ENCODE measurements at regions not wholly inside any gene's neighbourhood (a gene's known extent, or its start where the extent isn't known, plus 50 kb on each side); places are given as distances from the start of the nearest gene placed in this dataset.
"Not testable (repeated sequence)": the region's sequence is repeated elsewhere in the genome, so short reads cannot be mapped to it uniquely, and the experiment has no call there.

DNA sequence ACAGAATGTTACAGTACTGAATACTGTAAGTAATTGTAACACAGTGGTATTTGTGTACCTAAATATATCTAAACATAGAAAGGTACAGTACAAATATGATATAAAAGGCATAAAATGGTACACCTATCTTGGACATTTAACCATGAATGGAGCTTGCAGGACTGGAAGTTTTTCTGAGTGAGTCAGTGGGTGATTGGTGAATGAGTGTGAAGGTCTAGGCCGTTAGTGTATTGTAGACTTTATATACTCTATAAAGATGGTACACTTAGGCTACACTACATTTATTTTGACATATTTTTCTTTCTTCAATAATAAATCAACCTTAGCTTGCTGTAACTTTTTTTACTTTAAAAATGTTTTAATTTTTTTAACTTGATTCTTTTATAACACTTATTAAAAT, 422.5 kb upstream of the FSTL5 start:
- DNase-seq, result no peak

DNA sequence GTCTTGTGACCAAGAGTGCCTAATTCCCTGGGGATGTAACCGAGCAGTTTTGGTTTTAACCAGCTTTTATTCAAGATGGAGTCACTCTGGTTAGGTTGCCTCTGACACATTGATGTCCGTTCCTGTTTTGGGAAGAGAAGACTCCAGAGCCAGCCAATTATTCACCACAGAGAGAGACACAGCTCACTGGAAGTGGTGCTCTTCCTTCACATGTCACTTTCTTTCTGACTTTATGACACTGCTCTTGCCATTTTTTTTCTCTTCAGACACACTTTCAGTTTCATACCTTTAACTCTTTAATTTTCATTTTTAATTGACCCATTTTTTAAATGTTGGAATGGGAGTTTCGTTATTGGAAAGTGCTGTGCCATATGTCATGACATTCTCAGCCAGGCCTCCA, 418.4 kb upstream of the FSTL5 start:
- DNase-seq, result no peak

DNA sequence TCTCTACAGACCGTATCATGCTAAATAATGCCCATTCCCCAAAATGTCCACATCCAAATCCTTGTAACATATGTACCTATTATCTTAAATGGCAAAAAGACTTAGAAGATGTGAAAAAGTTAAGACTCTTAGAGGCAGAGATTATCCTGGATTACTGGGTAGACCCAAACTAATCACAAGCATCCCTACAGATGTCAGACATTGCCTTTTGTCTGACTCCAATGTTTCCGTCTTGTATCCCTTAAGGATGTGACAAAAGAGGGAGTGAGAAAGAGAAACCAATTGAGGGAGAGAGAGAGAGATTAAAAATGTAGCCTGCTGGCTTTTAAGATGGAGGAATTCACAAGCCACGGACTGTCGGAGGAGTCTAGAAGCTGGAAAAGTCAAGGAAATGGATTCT, 401.9 kb upstream of the FSTL5 start:
- DNase-seq, result no peak

DNA sequence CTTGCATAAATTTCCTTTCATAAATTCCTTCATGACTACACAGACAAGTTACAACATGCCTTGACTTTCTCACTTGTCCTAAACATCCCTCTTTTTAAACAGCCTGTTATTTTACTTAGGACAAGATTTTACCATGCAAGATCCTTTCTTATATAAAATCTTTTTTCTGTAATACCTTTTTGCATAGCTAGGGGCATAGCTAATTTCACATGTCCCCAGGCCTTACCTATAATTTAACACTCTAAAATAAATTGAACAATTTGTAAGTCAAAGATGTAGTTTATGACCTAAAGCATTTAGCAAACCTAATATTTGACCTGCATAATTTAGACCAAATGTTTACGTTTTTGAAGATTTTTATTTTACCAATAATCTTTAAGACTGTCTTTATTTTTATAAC, 396.3 kb upstream of the FSTL5 start:
- DNase-seq, result no peak

DNA sequence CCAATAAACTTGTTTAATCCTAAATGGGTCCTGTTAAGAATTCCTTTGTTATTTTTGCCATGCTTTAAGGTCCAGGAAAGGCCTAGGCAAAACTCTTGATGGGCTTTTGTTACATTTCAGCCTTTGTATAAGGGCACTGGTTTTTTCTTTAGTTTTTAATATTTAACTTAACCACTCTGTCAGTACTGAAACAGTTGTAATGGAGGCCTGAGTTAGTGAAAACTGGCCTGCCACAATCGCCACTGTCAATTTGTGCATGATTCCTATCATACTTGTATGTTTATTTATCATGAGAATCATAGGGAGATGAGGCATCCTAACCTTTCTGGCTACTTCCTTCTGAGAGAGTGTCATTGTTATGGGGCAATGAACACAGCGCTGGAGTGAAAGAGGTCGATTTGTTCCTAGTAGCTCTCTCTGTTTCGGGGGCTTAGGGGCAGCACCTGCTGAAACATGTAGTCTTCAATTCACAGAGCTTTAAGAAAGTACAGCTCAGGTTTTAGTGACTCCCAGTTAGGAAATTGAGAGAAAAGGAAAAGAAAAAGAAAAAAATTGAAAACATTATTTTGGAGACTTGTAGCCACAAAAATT, 393.8 kb upstream of the FSTL5 start:
- no peak for DNase-seq

DNA sequence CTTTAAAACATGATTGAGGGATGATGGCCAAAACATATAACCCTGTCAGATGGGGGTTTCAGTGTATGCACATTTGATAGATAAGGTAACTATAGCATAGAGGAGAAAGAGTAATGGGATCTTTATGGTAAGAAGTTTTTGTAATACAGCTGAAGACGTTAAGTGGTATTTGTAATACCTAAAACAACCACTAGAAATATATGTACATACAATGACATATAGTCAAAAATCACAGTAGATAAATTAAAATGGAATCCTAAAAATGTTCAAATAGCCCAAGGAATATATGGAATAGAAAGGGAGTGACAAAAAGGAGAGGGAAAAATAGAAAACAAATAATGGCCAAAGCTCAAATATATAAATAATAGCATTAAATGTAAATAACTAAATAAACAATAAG, 371.3 kb upstream of the FSTL5 start:
- DNase-seq, result no peak

DNA sequence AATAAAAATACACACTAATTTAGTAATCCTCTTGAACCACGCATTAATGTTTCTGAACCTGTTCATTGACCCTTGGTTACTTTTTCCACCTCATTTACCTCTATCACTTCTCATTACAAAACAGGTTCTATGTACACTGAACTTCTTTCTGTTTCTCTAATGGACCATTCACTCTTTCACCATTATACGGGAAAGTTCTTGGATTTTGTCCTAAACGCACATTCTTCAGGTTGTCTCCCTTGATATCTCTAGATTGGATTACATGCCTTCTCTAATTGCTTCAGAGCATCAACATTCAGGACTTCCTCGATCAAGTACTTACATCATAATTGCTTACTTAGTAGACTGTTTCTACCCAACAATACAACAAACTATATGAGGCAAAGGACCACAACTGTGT, 359.4 kb upstream of the FSTL5 start:
- DNase-seq, result no peak

DNA sequence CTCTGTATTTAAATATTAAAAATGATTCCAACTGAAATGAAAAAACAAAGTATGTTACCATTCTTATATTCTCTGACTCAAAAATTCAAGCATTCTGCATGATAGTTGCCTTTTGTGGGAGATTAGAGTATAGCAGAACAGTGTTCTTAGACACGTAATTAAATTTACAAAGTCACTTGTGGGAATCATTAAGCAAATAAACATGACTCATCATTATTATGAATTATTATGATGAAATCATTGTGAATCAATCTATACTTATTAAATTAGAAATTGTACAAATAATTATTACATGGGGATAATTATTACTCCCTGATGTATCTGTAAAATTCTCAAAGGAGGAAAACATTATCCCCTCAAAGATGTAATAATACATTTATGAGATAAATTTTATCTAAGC, 358.9 kb upstream of the FSTL5 start:
- DNase-seq, result no peak

DNA sequence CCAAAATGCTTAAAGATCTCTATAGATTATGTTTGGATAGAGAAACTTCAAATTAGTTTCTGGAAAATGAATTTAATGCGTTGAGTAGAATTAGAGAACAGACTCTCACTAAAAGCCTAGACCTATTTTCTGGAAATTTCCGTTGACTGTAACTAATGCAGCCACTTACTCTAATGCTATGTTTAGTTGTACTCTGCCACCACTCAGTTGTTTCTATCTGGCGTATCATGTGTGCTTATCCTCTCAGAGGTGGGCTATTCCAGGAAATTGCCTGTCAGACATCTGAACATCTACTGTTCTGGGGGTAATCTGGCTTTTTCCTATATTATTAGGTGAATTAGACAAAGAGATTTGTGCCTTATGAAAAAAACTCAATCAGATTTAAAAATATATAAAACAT, 347.1 kb upstream of the FSTL5 start:
- DNase-seq, result no peak

DNA sequence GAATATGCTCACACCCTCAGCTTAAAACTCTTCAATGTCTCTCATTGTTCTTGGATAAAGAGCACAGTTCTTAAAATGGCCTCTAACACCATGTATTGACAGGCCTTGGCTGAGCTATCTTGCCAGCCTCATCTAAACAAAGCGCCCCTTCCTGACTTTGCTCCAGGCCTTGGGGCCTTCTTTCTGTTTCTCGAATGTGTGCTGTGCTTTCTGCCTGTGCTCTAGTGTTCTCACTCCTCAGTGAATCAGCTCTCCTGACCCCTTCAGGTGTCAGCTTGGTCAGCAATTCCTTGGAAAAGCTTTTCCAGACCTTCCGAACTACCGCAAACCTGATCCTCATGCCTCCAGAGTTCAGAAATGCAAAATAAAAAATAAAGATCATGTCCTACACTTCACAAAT, 346.3 kb upstream of the FSTL5 start:
- DNase-seq, result no peak

DNA sequence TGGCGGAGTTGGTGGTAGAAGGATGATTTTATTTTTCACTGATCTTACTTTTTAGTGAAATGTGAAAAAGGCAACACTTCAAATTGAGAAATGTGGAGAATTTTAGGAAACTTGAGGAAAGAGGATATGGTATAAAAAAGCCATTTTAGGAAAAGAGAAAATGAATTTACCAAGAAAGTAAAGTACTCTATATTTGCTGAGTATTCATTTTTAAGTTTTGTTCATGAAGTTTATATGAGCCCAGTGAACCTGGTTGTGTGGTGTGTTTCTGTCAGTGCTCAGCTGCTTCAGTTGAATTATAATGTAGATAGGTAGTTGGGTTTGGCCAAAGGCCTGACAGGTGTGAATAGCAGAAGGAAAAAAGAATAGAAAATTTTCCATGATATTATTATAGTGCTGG, 345.5 kb upstream of the FSTL5 start:
- DNase-seq, result no peak

DNA sequence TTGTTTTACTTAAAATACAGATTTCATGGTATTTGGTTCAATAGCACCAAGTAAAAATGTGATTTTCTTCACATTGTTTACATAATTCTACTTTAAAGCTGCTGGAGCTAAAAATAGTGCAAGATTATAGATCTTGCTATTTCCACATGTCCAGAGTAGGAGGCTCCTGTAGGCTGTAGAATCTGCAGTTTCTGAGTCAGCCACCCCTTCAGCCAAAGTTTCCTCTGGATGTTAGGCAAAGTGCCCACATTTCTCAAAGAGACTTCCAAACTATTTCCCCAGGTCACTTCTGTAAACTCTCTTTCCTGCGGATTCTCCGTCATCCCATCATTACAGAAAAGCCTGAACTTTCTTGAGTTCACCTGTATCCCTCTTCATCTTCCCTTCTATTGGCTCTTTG, 342.5 kb upstream of the FSTL5 start:
- no peak for DNase-seq

DNA sequence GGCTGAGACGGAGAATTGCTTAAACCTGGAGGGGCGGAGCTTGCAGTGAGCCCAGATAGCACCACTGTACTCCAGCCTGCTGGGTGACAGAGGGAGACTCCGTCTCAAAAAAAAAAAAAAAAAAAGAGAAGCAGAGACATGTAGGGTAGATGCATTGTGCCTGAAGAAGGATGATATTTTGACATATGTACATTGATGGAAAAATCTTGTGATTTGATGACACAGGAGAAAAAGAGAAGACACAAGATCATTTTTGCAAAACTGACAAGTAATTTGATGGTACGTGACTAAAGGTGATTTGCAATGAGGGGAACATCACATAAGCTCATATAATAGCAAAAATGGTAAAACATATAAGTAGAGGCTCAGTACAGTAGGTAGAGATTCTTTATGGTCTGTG, 340.1 kb upstream of the FSTL5 start:
- DNase-seq, result no peak

DNA sequence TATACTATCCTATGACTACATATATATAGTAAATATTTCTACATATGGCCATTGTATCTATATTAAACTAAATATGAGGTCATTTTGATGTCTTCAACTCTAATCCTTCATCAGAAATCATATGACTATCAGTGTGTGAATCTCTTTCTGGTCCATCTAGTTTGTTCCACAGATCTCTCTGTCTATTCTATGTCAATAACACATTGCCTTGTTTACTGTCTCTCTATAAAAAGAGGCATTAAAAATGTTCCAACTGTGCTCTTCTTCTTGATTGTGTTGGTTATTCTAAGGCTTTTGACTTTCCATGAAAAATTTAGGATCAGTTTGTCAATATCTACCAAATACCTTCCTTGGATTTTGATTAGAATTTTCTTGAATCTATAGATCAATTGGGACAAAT, 338.3 kb upstream of the FSTL5 start:
- DNase-seq, result no peak

DNA sequence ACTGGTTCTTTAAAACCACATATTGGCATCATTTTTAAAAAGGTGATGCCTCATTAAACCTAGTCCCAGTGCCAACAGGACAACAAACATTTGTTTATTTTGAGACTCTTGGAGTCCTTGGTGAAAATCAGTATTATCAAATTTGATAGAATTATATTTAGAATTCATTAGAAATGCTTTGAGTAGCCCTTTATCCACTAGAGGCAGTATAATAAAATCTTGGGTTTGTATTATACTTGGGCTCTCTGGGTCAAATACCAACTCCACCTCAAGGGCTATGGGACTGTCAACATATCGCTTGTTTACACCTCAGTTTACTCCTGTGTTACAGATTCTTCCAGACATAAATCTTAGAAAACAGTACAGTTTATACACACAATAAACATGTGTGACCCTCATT, 335.7 kb upstream of the FSTL5 start:
- no peak for DNase-seq

DNA sequence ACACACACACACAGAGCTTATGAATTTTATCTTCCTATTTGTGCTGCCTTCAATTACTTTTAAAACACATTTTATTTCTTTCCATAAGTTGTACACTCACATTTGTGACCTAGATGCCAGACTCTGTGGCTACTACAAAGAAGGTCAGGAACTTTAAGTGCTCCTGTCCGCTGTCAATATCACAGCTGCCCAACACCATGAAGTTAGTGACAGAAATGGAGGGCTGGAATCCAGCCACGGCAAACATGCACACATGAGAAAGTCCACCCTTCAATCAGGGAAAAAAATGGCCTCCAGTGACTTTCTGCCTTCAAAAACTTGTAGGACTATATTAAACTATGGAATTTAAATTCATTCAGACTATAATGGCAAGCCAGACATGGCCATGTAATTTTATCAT, 334.4 kb upstream of the FSTL5 start:
- DNase-seq, result no peak

DNA sequence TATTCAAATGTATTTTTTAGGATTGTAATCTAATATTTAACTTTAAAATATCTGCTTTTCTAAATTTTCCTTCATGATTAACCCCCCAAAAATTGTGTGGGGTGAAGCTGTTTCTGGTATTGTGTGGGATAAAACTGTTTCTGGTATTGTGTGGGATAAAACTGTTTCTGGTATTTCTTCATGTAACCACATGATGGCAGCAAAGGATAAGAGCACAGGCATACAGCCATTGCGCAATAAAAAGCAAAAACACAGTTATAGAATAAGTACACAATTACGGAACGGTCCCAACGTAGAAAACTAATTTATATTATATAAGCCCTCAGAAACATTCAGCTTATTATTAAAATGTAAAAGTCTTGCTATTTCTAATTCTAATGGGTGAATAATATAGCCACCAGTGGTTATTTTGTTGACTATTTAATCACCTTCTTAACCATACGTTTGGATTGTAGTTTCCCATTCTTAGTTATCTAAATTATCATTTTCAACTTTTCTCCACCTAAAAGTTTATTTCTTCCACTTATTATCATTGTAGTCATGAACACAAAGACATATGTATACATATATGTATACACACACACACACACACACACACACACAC, 333.9 kb upstream of the FSTL5 start:
- DNase-seq, result peak in 1 of 2 donors; percentile 42

DNA sequence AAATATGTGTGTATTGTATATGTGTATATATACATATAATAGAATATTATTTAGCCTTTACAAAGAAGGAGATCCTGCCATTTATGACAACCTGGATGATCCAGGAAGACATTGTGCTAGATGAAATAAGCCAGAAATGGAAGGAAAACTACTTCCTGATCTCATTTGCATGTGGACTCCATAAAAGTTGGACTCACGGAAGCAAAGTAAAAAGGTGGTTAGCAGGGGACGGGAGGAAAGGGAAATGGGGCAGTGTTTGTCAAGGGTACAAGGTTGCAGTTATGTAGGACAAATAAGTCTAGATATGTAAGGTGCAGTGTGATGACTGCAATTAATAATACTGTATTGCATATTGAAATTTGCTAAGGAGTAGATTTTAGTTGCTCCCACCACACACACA, 331.1 kb upstream of the FSTL5 start:
- DNase-seq, result no peak

DNA sequence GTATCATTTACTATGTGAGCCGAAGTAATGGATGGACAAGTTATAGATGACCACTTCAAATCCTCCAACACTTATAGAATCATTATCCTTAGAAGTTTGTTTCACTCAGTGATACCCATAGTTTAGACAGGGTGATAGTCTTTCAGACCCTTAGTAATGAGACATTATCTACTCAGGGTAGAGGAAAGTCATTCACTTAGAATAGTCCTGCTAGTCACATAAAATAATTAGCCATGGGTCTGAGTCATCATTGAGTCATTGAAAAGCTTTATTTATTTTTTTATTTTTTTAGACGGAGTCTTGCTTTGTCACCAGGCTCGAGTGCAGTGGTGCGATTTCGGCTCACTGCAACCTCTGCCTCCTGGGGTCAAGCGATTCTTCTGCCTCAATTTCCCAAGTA, 321.7 kb upstream of the FSTL5 start:
- DNase-seq, result no peak

DNA sequence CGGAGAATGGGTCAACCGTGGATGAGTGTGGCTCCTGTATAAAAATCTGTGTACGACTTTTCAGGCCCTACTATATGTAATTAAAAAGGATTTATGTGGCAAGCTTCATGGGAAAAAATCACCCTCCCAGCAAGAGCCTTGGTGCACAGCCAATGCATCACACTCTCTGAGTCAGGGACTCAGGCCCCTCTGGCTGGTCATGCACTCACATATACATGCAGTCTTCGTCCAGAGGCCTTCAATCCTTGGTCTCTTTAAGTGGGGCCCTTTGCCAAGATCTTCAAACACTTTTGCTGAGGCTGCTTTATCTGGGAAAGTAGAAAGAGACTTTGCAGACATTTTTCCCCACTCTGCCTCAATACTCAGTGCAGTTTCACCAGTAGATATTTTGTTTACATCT, 311.4 kb upstream of the FSTL5 start:
- no peak for DNase-seq

DNA sequence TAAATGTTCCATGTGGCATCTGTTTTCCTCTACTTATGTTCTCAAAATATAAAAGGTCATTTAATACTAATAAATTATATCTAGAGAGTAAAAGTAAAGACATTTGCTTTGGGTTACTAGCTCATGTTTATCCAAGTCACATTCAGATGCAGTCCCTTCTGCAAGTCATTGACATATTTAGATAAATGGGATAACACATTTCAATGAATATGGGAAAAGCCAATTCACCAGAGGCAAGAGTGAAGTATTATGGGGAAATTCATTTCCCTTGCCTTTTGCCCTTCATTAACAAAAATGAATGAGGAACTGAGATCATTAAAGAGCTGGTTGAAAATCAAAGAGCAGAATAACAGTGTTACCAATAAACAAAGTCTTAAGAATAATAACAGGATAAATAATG, 306.2 kb upstream of the FSTL5 start:
- DNase-seq, result no peak

DNA sequence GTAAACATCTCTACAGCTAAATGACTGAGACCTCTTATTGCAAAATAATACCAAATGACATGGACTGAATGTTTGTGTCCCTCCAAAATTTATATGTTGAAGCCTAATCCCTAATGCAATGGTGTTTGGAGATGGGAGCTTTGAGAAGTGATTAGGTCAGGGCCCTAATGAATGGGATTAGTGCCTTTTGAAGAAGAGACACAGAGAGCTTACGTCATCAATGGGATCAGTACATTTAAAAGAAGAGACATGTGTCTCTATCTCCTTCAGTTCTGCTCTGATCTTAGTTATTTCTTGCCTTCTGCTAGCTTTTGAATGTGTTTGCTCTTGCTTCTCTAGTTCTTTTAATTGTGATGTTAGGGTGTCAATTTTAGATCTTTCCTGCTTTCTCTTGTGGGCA, 301.6 kb upstream of the FSTL5 start:
- not testable (repeated sequence) for DNase-seq

DNA sequence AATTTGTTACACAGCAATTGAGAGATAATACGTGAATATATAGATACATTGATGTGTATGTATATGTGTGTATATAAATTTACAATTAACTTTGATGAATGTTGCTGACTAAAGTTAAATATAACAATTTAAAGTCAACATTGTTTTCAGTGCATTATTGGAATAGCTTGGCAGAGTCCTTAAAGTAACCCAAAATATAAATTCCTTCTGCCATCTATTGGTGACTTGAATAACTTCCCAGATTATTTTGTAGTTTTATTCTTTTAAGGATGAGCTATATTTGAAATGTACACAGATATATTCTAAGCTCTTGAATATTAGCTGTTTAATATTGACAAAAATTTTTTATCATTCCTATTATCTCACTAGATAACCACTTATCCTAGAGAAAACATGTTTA, 298.2 kb upstream of the FSTL5 start:
- no peak for DNase-seq

DNA sequence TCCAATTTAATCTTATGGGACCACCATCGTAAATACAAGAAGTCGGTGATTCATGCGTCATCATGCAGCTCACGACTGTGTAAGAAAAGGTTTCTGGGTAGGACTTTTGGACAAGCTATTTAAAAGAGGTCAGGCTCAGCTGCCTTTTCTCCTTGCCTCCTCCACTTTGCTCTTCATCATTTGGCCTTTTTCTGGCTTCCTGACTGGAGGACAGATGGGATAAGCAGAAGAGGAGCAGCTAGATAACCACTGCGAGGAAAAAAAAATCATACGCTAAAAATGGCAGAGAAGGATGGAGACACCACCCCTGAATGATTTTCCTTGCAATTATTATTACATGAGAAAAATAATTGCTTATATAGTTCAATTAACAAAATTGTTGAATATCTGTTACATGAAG, 294.3 kb upstream of the FSTL5 start:
- DNase-seq, result no peak

DNA sequence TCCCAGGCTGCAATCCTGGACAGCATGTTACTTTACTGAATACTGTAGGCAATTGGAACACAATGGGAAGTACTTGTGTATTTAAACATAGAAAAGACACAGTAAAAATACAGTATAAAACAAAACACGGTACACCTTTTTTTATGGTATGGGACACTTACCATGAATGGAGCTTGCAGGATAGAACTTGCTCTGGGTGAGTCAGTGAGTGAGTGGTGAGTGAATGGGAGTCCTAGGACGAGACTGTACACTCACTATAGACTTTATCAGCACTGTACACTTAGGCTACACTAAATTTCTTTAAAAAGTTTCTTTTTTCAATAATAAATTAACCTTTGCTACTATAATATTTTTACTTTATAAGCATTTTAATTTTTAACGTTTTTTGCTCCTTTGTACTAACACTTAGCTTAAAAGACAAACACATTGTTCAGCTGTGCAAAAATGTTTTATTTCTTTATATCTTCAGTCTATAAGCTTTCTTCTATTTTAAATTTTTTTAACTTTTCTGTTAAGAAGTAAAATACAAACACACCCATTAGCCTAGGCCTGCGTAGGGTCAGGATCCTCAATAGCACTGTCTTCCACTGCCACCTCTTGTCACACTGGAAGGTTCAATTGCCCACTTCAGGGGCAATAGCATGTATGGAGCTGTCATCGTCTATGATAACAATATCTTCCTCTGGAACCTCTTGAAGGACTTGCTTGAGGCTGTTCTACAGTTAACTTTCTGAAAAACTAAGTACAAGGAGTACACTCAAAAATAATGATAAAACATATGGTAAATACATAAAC, 293.5 kb upstream of the FSTL5 start:
- DNase-seq, result no peak
